Sciatic nerve (tissue), 2 donors: ENCODE measurements at regions not wholly inside any gene's neighbourhood (a gene's known extent, or its start where the extent isn't known, plus 50 kb on each side); places are given as distances from the start of the nearest gene placed in this dataset.

Experiments used
- ATAC-seq: fragments of 200-7000 bp; cut with Tn5 transposase; one replicate; pipeline ENCODE4 v1.9.1; 2020; ENCODE audit warnings: mild to moderate bottlenecking, moderate library complexity
- DNase-seq: peaks from one replicate; pipeline ENCODE4 v3.0.0-alpha.2; 2020; ENCODE audit warnings: low spot score
- intact Hi-C: fragments of 100-400 bp; cut with DNase I; formaldehyde crosslinking; loops from one replicate; pipeline ENCODE4 v1.14.2; 2022
- donor health status: DM: no; HTN: no; CAD: no.
- donor health status: DM: no; HTN: no; CAD: no.

DNA sequence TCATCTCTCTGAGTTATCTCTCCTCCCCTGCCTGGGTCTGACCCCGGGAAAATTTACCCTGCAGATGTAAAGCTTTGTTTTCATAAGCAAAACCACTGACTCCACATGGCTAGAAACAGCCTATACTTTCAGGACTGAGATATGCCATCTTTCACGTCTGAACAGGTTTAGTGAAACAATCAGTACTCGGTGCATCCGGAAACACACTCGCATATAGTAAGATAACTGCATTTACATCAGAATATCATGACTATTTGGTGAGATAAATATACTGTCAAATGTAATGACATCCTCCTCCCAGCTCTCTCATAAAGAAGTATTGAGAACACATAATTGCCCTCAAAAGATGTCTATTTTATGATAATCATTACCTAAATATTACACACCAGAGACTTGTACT, 172.8 kb downstream of the EFNB2 start:
- no peak for ATAC-seq
- no peak for DNase-seq
- intact Hi-C loops = no loop called here

DNA sequence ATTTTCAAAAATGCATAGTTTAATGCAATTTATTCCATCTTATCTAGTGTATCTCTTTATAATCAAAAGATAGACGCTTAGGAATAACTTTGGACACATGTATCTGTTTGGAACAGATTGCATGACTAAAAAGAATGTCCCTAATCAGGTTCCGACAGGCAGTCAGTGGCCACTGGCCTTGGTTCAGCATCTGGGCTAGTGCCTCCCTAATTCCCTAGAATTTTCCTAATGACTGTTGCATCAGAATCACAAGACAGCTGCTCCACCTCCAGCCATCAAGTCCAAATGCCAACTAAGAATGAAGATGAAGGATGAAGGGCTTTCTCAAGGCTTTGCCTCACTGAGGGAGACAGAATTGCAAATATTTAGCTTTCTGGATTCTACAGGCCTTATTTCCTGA, 173.8 kb downstream of the EFNB2 start:
- DNase-seq (no peak), ATAC-seq (no peak)
- intact Hi-C loops = no loop called here

DNA sequence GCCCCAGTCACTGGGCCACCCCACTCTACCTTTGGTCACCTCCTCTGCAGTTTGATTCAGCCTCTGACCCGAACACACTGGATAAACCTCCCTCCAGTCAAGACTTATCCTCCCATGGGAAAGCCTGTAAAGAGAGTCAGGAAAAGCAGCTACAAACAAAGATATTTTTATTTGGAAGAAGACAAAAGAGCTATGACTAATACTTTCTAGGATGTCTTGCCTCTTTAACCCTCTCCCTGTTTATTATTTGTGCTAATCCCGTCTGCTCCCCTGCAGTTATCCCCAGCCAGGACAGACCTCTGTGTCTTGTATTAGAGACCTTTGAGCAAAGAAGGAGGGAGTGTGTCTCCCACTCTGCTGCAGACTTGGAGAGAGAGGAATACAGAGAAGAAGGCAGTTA, 178.3 kb downstream of the EFNB2 start:
- DNase-seq (no peak), ATAC-seq (peak; percentile 63)
- intact Hi-C loops = no loop called here

DNA sequence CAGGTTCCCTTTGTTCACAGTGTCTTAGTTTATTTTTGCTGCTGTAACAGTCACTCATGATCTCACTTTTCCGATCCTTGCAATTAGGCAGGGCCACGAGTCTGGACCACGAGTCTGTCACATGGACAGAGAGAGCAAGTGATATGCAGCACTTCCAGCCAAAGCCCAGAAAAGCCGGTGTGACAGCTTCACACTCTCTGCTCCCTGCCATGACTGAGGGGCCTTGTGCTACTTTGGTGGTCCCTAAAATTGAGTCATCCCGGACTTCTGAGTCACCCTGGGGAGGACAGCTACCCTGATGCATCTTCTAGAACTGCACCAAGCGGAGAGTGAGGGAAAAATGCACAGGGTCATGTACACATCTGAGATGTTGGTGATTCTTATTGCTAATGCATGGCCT, 179.6 kb downstream of the EFNB2 start:
- DNase-seq = no peak
- intact Hi-C loops = no loop called here
- no peak for ATAC-seq

DNA sequence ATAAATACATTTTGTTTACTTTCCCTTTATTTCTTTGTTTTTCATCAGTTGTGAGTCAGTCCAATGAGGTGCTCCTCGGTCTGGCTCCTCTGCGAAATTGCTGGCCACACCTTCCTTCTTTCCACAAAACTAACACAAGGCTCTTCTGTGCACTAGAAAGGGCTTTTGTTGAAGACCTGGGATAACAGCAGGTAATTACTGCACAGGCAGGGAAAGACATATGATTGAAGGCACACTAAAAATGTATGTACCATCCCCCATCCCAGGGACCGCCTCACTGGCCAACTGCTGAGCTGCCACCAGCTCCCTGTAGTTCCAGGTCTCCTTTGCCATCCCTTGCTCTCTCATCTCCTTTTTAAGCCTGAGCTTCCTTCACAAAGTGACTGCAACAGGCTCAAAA, 180.5 kb downstream of the EFNB2 start:
- ATAC-seq (no peak), DNase-seq (no peak)
- intact Hi-C loops = no loop called here

DNA sequence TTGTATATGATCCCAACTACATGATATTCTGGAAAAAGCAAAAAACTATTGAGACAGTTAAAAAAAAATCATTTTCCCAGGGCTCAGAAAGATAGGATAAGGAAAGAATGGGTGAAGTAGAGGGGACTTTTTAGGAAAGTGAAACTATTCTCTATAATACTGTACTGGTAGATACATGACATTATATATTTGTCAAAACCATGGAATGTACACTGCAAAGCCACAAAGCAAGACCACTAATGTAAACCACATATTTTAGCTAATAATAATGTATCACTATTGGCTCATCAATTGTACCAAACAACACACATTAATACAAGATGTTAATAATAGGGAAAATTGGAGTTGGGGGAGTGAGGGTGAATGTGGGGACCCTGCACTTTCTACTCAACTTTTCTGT, 182.6 kb downstream of the EFNB2 start:
- no peak for DNase-seq
- no peak for ATAC-seq
- intact Hi-C loops = no loop called here

DNA sequence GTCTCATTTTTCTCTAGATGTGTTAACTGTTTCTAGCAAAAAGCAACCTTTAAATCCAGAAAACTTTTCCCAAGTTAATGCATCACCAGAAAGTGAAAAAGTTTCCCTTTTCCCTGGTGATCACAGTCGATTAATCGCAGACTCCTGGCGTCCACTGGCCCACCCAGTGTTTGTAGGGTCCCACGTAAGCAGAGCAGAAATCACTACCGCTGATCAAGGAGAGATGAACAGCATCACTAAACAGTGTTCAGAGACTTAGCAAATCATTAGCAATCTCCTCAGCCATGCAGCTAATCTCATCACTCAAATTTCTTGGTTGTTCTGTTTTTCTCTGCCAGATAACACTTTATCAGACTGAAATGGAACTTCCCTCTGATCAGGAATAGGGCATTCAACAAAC, 184.2 kb downstream of the EFNB2 start:
- intact Hi-C loops = no loop called here
- DNase-seq = no peak
- no peak for ATAC-seq

DNA sequence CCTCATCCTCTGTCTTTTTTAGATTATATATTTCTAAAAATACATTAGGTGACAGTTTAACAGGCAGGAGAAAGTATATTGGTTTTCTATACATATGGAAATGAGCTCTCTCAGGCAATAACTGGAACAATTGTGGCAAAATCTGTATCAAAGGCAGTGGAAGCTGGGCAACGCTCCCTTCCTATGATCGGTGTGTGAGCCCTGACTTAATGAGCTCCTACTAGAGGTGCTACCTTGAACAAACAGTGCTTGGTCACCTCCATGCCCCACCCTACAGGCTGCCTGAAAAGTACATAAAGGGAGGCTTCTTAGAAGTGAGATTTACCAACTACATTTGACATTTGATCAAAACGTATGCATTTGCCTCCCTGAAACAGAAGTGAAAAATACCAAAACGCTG, 185.3 kb downstream of the EFNB2 start:
- ATAC-seq (no peak), DNase-seq (no peak)
- intact Hi-C loops = no loop called here

DNA sequence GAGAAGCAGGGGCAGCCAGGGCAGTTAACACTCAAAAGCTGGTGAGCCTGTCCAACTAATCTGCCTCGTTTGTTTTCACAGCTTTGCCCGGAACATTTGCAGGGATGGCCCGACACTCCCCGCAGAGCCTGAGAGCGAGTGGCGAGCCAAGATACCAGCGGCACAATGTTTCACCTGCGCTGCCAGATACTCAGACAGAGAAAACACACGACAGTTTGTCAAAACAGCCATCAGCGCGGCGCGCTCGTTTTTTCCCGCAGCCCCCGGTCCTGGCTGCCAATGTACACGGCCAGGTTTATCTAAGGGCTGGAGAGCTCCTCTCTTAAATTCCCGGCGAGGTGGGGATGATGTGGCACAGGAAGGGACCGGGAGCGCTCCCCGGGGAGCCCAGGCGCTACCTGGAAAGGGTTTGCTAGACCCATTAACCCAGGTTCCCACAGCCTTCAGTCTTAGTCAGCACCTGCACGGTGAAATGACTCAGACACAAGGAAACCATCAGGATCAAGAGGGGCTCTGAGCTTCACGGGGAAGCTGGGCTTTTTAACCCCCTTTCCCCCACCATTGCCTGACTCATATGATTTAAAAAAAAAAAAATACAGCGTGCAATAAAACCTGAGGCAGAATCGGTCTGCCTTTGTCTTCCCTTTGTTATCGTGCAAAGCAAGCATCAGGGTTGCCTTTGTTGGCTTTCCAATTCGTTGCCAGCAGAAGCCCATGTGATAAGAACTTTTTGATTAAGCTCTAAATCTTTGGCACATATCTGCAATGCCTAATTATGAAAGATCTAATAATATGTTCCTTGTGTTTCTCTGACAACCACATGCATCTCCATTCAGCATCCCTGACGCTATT, 186.2 kb downstream of the EFNB2 start:
- ATAC-seq (peak; percentile 42), DNase-seq (no peak)
- intact Hi-C loops = no loop called here

DNA sequence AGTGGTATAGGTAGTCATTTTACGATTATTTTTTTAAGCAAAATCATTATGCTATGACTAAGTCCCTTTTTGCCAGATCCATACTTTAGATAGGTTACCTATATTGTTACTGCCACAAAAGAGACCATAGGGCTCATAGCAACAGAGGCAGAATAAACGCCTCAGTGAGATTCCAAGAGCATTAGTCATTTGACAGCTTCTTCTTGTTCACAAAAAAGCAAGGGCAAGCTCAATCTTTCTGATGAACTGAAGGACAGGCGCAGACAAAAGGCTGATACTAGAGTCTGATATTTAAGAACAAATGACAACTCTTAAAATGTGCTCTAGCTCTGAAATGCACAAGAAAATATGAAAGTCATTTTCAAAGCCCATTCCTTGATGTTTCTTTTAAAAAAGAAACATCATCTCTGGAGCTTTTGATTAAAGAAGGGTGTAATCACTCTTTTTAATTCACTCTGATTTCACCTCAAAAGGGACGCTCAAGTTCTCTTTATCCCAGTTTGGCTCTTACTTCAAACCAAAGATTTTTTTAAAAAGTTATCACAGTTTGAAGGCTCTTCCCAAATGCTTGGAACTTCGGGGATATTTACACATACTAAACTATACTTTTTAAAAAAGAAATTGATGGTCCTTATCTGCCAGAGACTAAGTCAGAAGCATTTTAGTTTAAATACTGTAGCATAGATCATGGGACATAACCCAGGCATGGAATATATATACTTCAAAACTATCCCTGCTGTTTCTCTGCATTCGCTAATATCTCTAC, 187.2 kb downstream of the EFNB2 start:
- intact Hi-C loops = no loop called here
- DNase-seq (no peak), ATAC-seq (no peak)

DNA sequence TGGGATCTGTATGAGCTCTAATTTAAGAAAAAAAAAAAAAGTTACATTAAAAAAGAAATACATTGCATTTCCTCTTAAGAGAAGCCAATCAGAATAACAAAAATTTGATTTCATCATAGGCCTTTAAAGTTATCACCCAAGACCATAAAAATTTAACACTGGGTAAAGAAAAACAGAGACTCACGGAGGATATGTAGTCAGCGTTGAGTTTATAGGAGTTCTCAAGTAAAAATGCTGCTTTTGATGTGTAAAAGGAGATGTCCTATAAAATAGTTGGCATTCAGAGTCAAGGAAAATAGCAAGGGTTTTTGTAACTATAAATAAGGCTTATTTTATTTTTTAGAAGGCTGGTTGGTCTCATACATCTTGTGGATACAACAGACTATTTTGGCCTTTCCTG, 191.1 kb downstream of the EFNB2 start:
- intact Hi-C loops = no loop called here
- no peak for ATAC-seq
- DNase-seq = no peak

DNA sequence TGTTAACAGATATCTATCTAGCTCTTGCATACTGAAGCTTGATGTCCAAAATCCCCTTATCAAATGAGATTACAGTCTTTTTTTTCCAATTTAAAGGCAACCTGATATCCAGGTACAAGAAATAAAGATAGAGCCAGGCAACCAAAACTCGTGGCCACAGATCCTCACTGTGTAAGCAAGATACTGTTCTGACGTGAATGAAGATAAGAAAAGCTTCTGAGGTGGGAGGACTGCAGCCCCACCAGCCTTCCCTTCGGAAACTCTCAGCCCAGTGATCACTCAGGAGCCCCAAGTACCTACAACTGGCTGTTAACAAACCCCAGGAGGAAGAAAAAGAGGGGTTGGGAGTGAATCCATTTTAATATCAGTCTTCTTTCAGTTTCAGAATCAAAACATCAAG, 191.6 kb downstream of the EFNB2 start:
- ATAC-seq (no peak), DNase-seq (no peak)
- intact Hi-C loops = no loop called here

DNA sequence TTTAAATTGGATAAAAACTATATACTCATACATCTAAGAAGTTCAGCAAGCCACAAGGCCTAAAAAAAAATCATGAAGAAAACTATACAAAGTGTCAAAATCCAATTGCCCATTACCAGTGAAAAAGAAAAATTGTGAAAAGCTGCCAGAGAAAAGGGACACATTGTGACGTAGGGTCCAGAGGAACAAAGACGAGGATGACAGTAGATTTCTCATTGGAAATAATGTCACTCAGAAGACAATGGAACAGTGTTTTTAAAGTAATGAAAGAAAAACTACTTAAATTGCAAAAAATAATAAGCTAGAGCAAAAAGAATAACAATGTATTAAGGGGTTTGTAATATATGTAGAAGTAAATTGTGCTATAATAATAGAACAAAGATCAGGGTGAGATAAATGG, 195.2 kb downstream of the EFNB2 start:
- intact Hi-C loops = no loop called here
- ATAC-seq (no peak), DNase-seq (no peak)

DNA sequence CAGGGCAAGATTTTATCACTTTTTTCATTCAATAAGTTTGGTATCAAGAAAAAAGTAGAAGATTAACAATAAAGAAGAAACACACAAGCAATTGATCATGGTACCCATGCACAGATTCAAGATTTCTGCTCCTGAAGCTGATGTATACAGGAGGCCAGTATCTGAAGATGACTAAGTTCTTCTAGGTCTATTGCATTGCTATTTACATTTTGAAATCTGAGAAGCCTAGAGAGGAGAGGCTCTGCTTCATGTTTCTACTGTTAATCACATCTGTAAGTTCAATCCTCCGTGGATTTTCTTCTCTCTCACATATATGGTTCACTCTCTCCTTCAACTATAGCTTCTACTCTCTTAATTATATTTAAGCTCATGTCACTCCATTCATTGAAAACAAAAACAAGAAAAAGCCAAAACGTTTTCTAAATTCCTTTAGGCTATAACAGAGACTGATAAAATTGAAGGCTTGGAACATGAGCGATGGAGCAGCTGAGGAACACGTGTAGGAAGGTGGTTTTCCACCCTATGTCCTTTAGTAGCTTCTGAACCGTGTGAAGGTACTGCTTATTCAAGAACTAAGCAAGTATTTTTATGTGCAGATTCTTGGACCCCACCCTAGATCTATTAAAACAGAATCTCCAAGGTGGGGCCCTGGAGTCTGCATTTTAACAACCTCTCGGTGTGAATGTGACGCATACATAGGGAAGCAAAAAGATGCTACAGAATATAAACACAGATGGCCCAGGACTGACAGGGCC, 198.2 kb downstream of the EFNB2 start:
- no peak for ATAC-seq
- no peak for DNase-seq
- intact Hi-C loops = no loop called here

DNA sequence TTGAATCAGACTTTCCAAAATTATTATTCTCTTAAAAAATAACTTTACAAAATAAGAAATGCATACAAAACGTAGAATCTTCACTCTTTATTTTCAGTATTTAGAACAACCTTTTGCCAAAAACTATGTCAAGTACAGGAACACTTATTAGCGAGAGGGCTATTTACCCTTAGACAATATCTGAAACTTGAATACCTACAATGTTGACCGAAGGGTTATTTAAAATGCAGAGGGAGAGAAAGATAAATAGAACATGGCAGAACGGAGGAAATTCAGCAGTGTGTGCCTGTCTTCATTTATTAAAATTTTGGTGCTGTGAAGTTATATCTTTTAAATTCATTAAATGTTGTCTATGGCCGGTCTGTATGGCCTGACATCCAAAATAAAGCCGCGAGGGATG, 198.8 kb downstream of the EFNB2 start:
- intact Hi-C loops = no loop called here
- DNase-seq = no peak
- ATAC-seq = no peak

DNA sequence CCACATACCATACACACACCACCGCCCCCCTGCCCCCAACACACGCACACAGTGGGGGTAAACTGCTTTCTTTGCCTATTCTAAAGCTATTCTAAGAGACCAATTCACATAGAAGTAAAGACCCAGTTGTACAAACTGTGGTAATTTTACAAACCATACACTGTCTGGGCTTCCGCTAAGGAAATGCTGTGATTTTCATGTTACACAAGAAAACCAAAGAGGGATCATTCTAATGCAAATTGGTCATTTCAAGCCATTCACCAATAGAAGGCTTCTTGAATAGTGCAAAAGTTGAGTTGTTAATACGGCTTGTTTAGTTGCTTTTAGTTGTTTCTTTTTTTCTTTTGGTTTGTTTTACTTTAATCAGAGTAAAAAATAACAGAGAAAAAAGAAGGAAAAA, 202.8 kb downstream of the EFNB2 start:
- DNase-seq (no peak), ATAC-seq (no peak)
- intact Hi-C loops = no loop called here

DNA sequence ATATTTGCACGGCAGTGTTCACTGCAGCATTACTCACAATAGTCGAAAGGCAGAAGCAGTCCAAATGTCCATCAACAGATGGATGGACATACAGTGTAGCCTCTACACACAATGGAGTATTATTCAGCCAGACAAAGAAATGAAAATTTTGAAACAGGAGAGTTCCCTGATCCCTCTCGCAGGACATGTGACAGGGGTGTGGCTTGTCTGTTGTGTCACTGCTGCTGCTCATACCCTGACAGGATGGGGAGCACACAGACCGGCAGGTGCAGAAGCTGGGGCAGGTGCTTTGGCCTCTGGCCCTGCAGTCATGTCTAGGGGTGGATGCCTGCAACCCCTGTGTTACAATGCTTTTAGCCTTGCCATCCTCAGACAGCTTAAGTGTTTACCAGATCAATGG, 204.3 kb downstream of the EFNB2 start:
- intact Hi-C loops = no loop called here
- ATAC-seq = no peak

DNA sequence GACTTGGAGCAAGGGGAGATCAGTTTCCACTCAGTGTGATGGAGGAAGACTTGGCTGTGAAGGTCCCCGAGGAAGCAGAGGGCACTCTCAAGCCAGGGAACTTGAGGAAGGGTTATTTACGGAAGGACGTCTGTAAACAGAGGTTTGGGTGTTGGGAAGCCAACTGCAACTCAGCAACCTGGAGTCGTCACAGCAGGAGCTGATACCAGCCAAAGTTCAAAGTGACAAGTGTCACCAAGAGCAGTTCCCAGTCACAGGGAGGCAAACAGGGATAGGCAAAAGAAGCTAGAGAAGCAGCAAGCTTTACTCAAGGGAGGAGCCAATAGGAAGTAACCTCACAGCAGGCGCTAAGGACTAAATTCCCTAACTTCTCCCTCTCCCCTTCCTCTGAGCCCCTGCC, 205.5 kb downstream of the EFNB2 start:
- intact Hi-C loops = no loop called here
- no peak for ATAC-seq
- DNase-seq = no peak

More for the DNA sequence above, 204.3 kb downstream of the EFNB2 start:
- DNase-seq = no peak

DNA sequence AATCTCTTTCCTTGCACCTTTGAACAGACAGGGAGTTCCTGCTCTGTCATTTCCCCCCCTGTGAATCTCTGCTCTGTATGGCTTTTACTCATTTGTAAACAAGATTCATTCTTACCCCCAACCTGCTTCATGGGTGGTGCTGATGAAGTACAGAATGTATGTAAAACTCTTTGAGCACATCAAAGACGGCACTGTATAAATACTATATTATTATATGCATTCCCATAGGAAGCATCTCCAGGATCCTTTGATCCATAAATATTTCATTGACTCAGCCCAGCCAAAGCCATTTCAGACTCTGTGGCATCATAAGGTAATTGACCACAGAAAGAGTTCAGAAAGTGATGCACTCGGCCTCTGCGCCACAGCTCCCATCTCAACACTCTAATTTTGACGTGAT, 208.7 kb downstream of the EFNB2 start:
- ATAC-seq (no peak), DNase-seq (no peak)
- intact Hi-C loops = no loop called here

DNA sequence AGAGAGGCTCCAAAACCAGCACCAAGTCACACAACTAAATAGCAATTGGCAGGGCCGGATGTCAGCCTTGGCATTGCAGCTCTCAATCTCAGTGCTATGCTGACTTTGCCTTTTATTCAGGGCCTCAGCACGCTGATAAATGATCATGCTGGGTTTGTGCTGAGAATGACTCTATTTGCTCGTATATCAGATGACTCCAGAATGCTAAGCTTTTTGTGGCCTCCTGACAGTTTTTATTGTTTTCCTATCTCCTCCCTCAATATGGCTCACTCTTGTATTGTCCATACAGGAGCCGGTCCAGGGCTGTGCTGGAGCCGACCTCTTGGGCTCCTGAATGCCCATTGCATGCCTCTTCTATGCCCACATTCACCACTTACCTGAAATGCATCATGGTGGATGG, 211.0 kb downstream of the EFNB2 start:
- DNase-seq = no peak
- intact Hi-C loops = no loop called here
- ATAC-seq = no peak
